Endothelial cell of umbilical vein (primary cell): ENCODE measurements at regions not wholly inside any gene's neighbourhood (a gene's known extent, or its start where the extent isn't known, plus 50 kb on each side); places are given as distances from the start of the nearest gene placed in this dataset.

Experiments used
- CTCF ChIP-seq, 2 donors: IDR thresholded peaks; 1 replicate in 1 of 2; 2 replicates in 1 of 2; pipeline ENCODE4 v1.5.1; 2011; ENCODE audit warnings: low read length in 2 of 2, mild to moderate bottlenecking in 2 of 2, moderate library complexity in 2 of 2, control low read depth in 1 of 2, inconsistent platforms in 1 of 2, low read depth in 1 of 2; ENCODE audit not compliant: insufficient read depth in 1 of 2; ENCODE audit errors: extremely low read depth in 1 of 2
- EZH2 ChIP-seq: IDR thresholded peaks from 2 replicates; pipeline ENCODE4 v1.6.1; 2012; ENCODE audit warnings: borderline replicate concordance, low read depth, mild to moderate bottlenecking, moderate library complexity, low read length, inconsistent platforms; ENCODE audit not compliant: severe bottlenecking
- FOS ChIP-seq: IDR thresholded peaks from 2 replicates; pipeline ENCODE4 v1.6.1; 2011; ENCODE audit warnings: mild to moderate bottlenecking, low read length, moderate library complexity, borderline replicate concordance; ENCODE audit not compliant: insufficient read depth
- GATA2 ChIP-seq: IDR thresholded peaks from 2 replicates; pipeline ENCODE4 v1.7.0; 2011; ENCODE audit warnings: low read depth, mild to moderate bottlenecking, moderate library complexity, mixed read lengths, low read length; ENCODE audit not compliant: insufficient read length, insufficient read depth
- JUN ChIP-seq: IDR thresholded peaks from 2 replicates; pipeline ENCODE4 v1.6.1; 2011; ENCODE audit warnings: borderline replicate concordance, low read depth; ENCODE audit not compliant: insufficient read length, insufficient read depth
- MAX ChIP-seq: IDR thresholded peaks from 2 replicates; pipeline ENCODE4 v1.6.1; 2011; ENCODE audit not compliant: insufficient read depth, insufficient read length
- POLR2A ChIP-seq: IDR thresholded peaks from 2 replicates; pipeline ENCODE4 v1.6.1; 2012; ENCODE audit warnings: low read depth, mild to moderate bottlenecking, control low read depth, low read length
- POLR2AphosphoS5 ChIP-seq: IDR thresholded peaks from 2 replicates; pipeline ENCODE4 v1.6.1; 2012; ENCODE audit warnings: low read depth, mild to moderate bottlenecking, control low read depth, low read length, moderate library complexity; ENCODE audit not compliant: insufficient read depth

- TF ChIP-seq POLR2AphosphoS5 (no peak), CTCF (IDR thresholded peaks at IDR 0.05; ENCODE audit: extremely low read depth in 1 of 2, insufficient read depth in 1 of 2, low read depth in 1 of 2, low read length in 2 of 2) (no peak), POLR2A (no peak), FOS (no peak), EZH2 (no peak), JUN (no peak), MAX (no peak), GATA2 (no peak)
Observed at GRCh38 chr3:193819117-193820010, 226.4 kb downstream of the OPA1 start.
